ENCODE measurements at regions not wholly inside any gene's neighbourhood (a gene's known extent, or its start where the extent isn't known, plus 50 kb on each side); places are given as distances from the start of the nearest gene placed in this dataset.
"Not testable (repeated sequence)": the region's sequence is repeated elsewhere in the genome, so short reads cannot be mapped to it uniquely, and the experiment has no call there.

DNA sequence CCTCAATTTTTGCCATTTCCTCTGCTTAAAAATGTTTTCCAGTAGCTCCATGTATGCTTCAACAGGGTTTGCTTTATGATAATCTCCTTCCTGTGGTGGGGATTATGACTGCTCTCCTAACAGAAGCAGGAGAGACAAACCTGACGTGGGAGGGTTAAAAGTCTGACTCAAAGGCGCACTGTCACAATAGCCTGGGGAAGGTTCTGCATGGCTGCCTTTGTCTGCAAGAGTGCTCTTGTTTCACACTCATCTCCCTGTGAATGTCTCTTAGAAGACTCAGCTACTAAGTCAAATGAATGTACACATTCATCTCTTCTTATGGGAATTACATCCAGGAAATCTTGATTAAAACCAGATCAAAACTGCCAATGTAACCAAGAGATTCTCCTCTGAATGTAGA, 90.9 kb upstream of the MTAP start:
- H3K4me1 ChIP-seq, result no peaks in the 10 kb centered on the region
- TF ChIP-seq, protein P1, sequence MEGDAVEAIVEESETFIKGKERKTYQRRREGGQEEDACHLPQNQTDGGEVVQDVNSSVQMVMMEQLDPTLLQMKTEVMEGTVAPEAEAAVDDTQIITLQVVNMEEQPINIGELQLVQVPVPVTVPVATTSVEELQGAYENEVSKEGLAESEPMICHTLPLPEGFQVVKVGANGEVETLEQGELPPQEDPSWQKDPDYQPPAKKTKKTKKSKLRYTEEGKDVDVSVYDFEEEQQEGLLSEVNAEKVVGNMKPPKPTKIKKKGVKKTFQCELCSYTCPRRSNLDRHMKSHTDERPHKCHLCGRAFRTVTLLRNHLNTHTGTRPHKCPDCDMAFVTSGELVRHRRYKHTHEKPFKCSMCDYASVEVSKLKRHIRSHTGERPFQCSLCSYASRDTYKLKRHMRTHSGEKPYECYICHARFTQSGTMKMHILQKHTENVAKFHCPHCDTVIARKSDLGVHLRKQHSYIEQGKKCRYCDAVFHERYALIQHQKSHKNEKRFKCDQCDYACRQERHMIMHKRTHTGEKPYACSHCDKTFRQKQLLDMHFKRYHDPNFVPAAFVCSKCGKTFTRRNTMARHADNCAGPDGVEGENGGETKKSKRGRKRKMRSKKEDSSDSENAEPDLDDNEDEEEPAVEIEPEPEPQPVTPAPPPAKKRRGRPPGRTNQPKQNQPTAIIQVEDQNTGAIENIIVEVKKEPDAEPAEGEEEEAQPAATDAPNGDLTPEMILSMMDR (IDR thresholded peaks at IDR 0.05 in 8 of 11, conservative IDR thresholded peaks at IDR 0.05 in 3 of 11), result no peak
- no peak for TF ChIP-seq POLR2AphosphoS5 (IDR thresholded peaks at IDR 0.05)
- no peak for TF ChIP-seq POLR2A (IDR thresholded peaks at IDR 0.05)
- 42 to 84% (median 54%) methylated on average over 2 of the region's 2 CpGs for WGBS, 5 donors
- H3K27me3 ChIP-seq (replicated peaks in 1 of 7), result peaks cover 0 to 13% (median 0%) of the 10 kb centered on the region in 7 donors
- no peaks in the 10 kb centered on the region for H3K9me3 ChIP-seq
- no peaks in the 10 kb centered on the region for H3K36me3 ChIP-seq
- no peak overlapping the region for H3K27ac ChIP-seq
- no peak for DNase-seq
- intact Hi-C loops (cut with DNase I; ENCODE audit: low total_unique reads), result no loop called here
- no peak overlapping the region for H3K4me3 ChIP-seq

GRCh38 chr9:21715408-21715807, 87.0 kb upstream of the MTAP start:
- TF ChIP-seq POLR2A (IDR thresholded peaks at IDR 0.05), result no peak
- TF ChIP-seq, protein P1 (IDR thresholded peaks at IDR 0.05 in 8 of 11, conservative IDR thresholded peaks at IDR 0.05 in 3 of 11), result no peak
- TF ChIP-seq POLR2AphosphoS5 (IDR thresholded peaks at IDR 0.05), result no peak
- intact Hi-C loops (cut with DNase I; ENCODE audit: low total_unique reads), result no loop called here
- Histone ChIP-seq H3K4me3 (no peak overlapping the region), H3K4me1 (no peaks in the 10 kb centered on the region), H3K27ac (no peak overlapping the region), H3K36me3 (no peaks in the 10 kb centered on the region), H3K27me3 (replicated peaks in 1 of 7) (peaks cover 0 to 18% (median 0%) of the 10 kb centered on the region in 7 donors), H3K9me3 (no peaks in the 10 kb centered on the region)
- WGBS, 5 donors, result 23 to 56% (median 26%) methylated on average over 1 of the region's 1 CpG
- no peak for DNase-seq

DNA sequence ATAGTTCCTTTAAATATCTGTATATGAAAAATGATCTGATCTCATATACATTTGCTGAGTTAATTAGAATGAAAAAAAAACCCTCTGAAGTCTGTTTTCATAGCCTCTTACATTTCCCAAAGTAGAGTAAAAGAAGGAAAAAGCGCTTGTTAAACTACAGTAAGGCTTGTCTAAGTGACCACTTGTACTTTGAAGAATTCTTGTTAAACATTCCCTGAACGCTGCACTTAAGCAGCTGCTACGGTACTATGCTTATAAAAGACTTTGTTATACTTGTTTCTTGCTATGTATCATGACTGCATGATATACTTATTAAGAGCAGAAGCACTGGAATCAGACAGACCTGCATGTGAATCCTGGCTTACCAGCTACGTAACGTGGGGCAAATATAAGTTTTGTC, 81.7 kb upstream of the MTAP start:
- H3K27ac ChIP-seq, result no peak overlapping the region
- TF ChIP-seq, protein P1 (IDR thresholded peaks at IDR 0.05 in 8 of 11, conservative IDR thresholded peaks at IDR 0.05 in 3 of 11), result no peak
- TF ChIP-seq POLR2AphosphoS5 (IDR thresholded peaks at IDR 0.05), result no peak
- no peak for TF ChIP-seq POLR2A (IDR thresholded peaks at IDR 0.05)
- WGBS, 5 donors, result 68 to 82% (median 77%) methylated on average over 5 of the region's 5 CpGs
- intact Hi-C loops (cut with DNase I; ENCODE audit: low total_unique reads), result no loop called here
- no peak overlapping the region for H3K4me3 ChIP-seq
- H3K27me3 ChIP-seq (replicated peaks in 1 of 7), result peaks cover 0 to 24% (median 0%) of the 10 kb centered on the region in 7 donors
- no peaks in the 10 kb centered on the region for H3K4me1 ChIP-seq
- H3K36me3 ChIP-seq, result no peaks in the 10 kb centered on the region
- no peaks in the 10 kb centered on the region for H3K9me3 ChIP-seq
- DNase-seq, result no peak

DNA sequence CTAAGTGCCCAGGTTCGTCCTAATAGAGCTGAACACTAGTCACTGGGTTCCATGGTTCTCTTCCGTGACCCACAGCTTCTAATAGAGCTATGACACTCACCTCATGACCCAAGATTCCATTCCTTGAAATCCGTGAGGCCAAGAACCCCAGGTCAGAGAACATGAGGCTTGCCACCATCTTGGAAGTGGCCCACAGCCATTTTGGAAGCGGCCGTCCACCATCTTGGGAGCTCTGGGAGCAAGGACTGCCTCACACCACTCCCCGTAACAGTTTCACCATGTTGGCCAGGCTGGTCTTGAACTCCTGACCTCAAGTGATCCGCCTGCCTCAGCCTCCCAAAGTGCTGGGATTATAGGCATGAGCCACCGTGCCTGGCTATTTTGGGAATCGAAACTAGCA, 75.0 kb upstream of the MTAP start:
- DNase-seq; H3K36me3 ChIP-seq; intact Hi-C loops (cut with DNase I; ENCODE audit: low total_unique reads); H3K9me3 ChIP-seq; H3K4me1 ChIP-seq; H3K27ac ChIP-seq; H3K4me3 ChIP-seq: not testable (repeated sequence)
- WGBS, 5 donors, result 78 to 92% (median 83%) methylated on average over 9 of the region's 9 CpGs
- H3K27me3 ChIP-seq (replicated peaks in 1 of 7), result peaks cover 0 to 15% (median 0%) of the 10 kb centered on the region in 7 donors

GRCh38 chr9:21728781-21729180, 73.7 kb upstream of the MTAP start:
- Histone ChIP-seq H3K9me3 (no peaks in the 10 kb centered on the region), H3K36me3 (no peaks in the 10 kb centered on the region), H3K4me3 (no peak overlapping the region), H3K27ac (no peak overlapping the region), H3K27me3 (replicated peaks in 1 of 7) (peaks cover 0 to 15% (median 0%) of the 10 kb centered on the region in 7 donors), H3K4me1 (no peaks in the 10 kb centered on the region)
- TF ChIP-seq POLR2A (IDR thresholded peaks at IDR 0.05) (no peak), POLR2AphosphoS5 (IDR thresholded peaks at IDR 0.05) (no peak)
- TF ChIP-seq, protein P1 (IDR thresholded peaks at IDR 0.05 in 8 of 11, conservative IDR thresholded peaks at IDR 0.05 in 3 of 11), result no peak
- WGBS, 5 donors, result 73 to 85% (median 80%) methylated on average over 5 of the region's 5 CpGs
- intact Hi-C loops (cut with DNase I; ENCODE audit: low total_unique reads), result no loop called here
- DNase-seq, result no peak
